GM21526 (cell line): ENCODE measurements at regions not wholly inside any gene's neighbourhood (a gene's known extent, or its start where the extent isn't known, plus 50 kb on each side); places are given as distances from the start of the nearest gene placed in this dataset.
"Not testable (repeated sequence)": the region's sequence is repeated elsewhere in the genome, so short reads cannot be mapped to it uniquely, and the experiment has no call there.

Source experiments
- ATAC-seq: cut with Tn5 transposase; IDR thresholded peaks from one replicate; pipeline ENCODE4 v1.9.1; 2021; ENCODE audit warnings: moderate library complexity; ENCODE audit not compliant: unreplicated experiment, low FRiP score

- no peak for ATAC-seq
Observed at GRCh38 chr5:17079562-17079961, 137.9 kb upstream of the BASP1 start.

GRCh38 chr5:17080361-17080760 lies 137.1 kb upstream of the BASP1 start:
- ATAC-seq, result no peak

GRCh38 chr5:17081142-17081541 lies 136.3 kb upstream of the BASP1 start:
- ATAC-seq, result no peak

- ATAC-seq, result not testable (repeated sequence)
Observed at GRCh38 chr5:17083276-17083675, 134.2 kb upstream of the BASP1 start.

GRCh38 chr5:17087035-17087434 lies 130.4 kb upstream of the BASP1 start:
- ATAC-seq, result no peak

GRCh38 chr5:17088051-17088450 lies 129.4 kb upstream of the BASP1 start:
- no peak for ATAC-seq

GRCh38 chr5:17089001-17089400 lies 128.4 kb upstream of the BASP1 start:
- ATAC-seq, result no peak

GRCh38 chr5:17089690-17090089 lies 127.7 kb upstream of the BASP1 start:
- no peak for ATAC-seq

- no peak for ATAC-seq
Observed at GRCh38 chr5:17090839-17091238, 126.6 kb upstream of the BASP1 start.

GRCh38 chr5:17094830-17095229 lies 122.6 kb upstream of the BASP1 start:
- ATAC-seq, result no peak

- ATAC-seq, result no peak
Observed at GRCh38 chr5:17096952-17097695, 120.3 kb upstream of the BASP1 start.

GRCh38 chr5:17099946-17100345 lies 117.5 kb upstream of the BASP1 start:
- ATAC-seq, result no peak

- ATAC-seq, result no peak
Observed at GRCh38 chr5:17103461-17103860, 114.0 kb upstream of the BASP1 start.

- ATAC-seq, result no peak
Observed at GRCh38 chr5:17105744-17106418, 111.5 kb upstream of the BASP1 start.

GRCh38 chr5:17106521-17106920 lies 110.9 kb upstream of the BASP1 start:
- no peak for ATAC-seq

GRCh38 chr5:17112091-17112716 lies 105.2 kb upstream of the BASP1 start:
- ATAC-seq, result not testable (repeated sequence)

- no peak for ATAC-seq
Observed at GRCh38 chr5:17113174-17113958, 104.1 kb upstream of the BASP1 start.

- ATAC-seq, result no peak
Observed at GRCh38 chr5:17114233-17114632, 103.2 kb upstream of the BASP1 start.

- ATAC-seq, result no peak
Observed at GRCh38 chr5:17114715-17115599, 102.5 kb upstream of the BASP1 start.

- no peak for ATAC-seq
Observed at GRCh38 chr5:17115855-17116254, 101.6 kb upstream of the BASP1 start.
